HG02943 (cell line): ENCODE measurements at regions not wholly inside any gene's neighbourhood (a gene's known extent, or its start where the extent isn't known, plus 50 kb on each side); places are given as distances from the start of the nearest gene placed in this dataset.

Experiments
- ATAC-seq: cut with Tn5 transposase; IDR thresholded peaks from one replicate; pipeline ENCODE4 v1.9.1; 2021; ENCODE audit warnings: mild to moderate bottlenecking, low read depth, moderate library complexity; ENCODE audit not compliant: unreplicated experiment

GRCh38 chr5:168005936-168006335, 285.5 kb upstream of the WWC1 start:
- ATAC-seq: no peak

GRCh38 chr5:168006456-168007130, 284.9 kb upstream of the WWC1 start:
- ATAC-seq: no peak

GRCh38 chr5:168007286-168007685, 284.2 kb upstream of the WWC1 start:
- no peak for ATAC-seq

DNA sequence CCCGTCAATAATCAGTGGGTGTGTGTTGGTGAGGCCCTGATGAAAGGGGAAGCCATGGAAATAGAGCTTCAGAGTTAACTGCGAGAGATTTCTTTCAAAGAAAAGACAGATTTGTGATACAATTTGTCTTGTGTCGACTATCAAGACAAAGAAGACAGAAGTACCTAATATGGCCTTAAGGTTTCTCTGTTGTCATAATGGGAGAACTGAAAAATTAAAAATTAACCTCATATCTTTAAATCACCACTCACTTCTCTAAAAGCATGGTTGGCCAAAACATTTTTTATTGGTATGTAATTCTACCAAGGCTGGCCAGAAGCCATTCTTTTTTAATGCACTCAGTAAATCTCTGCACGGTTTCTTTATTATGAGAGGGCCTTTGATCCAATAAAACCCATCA, 282.9 kb upstream of the WWC1 start:
- no peak for ATAC-seq

DNA sequence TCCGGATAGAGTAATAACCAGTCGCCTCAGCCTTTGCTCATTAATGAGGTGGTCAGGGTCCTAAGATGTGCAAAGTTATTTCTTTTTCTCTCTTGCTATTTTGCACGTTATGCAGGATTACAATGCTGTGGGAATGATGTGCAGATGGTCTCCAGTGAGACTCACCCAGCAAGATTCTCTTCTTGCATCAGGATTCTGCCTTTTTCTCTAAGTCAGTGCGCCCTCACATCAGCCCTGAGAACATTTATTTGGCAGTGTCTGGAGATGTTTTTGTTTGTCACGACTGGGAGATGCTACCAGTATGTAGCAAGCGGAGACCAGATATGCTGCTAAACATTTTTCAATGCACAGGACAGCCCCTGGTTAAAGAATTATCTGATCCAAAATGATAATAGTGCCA, 280.3 kb upstream of the WWC1 start:
- ATAC-seq: no peak

DNA sequence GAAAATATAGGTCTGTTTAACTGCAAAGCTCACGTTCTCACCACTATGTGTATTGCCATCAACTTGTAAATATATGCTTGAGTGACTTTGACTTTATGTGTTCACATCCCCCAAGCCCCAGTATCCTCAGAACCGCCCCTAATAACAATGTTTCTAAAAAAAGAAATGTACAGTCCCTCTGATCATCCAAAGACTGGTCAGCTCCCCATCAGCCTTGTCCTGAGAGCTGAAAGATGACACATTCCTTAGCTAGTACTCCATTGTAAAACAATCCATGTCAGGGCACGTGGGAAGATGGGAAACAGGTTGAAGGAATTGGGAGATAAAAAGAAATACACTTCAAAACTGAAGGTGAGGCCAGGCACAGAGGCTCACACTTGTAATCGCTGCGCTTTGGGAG, 279.4 kb upstream of the WWC1 start:
- no peak for ATAC-seq

DNA sequence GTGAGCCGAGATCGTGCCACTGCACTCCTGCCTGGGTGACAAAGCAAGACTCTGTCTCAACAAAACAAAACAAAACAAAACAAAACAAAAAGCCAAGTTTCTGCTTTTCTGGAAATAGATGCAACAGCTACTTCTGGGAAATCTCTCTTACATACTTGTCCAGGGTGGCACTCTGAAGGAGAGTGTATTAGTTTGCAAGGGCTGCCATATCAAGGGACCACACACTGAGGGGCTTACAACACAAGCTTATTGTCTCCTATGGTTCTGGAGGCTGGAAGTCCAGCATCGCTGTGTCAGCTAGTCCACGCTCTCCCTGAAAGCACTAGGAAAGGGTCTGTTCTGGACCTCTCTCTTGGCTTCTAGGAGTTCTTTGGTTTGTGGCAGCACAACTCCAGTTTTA, 277.9 kb upstream of the WWC1 start:
- ATAC-seq: no peak

DNA sequence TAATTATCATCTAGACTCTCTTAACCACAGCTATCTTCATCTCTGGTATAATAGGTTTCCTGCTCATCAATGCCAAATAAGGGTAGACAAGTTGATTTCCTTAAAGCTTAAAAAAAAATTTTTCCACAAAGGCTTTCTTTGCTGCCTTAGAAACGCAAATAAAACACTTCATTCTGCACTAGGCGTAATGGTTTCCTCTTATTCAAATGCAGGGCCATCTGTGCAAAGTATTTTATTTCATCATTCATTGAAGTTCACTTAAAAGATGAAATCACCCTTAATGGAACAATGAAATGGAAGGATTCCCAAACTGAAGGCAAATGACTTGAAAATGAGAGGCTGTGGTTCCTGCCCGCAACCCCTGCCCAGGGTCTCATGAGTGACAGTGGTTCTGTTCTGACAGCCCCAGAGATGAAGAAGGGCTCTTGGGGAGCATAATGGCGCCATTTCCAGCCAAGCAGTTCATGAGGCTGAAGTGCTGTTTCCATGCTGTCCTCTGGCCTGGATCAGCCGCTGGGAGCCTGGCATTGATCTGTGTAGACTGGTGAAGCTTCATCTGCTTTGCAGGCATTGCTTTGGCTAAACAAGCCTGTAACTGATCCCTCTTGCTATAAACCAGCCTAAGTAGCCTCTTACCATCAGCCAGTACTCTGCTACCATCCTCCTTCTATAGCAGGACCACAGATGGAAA, 276.9 kb upstream of the WWC1 start:
- ATAC-seq: no peak

GRCh38 chr5:168015506-168015905, 275.9 kb upstream of the WWC1 start:
- ATAC-seq: no peak

DNA sequence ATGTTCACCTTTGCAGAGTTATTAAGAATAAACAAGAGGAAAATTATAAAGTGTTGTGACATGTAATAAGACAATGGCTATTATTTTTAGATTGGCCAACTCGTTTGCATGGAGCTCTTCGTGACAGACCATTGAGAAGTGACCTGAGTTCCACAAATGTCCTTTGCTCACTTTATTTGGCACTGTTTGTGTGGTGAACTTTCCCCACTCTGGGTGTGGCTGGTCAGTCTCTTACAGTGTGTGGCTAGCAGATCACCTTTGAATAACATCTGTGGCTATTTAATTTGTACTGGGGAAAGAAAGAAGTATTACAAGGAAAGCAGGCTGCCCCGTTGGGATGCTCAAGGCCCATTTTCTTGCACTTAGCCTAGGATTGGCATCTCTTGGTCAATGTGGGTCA, 274.1 kb upstream of the WWC1 start:
- no peak for ATAC-seq

- ATAC-seq: no peak
These were observed 272.3 kb upstream of the WWC1 start for GRCh38 chr5:168019143-168019542.

DNA sequence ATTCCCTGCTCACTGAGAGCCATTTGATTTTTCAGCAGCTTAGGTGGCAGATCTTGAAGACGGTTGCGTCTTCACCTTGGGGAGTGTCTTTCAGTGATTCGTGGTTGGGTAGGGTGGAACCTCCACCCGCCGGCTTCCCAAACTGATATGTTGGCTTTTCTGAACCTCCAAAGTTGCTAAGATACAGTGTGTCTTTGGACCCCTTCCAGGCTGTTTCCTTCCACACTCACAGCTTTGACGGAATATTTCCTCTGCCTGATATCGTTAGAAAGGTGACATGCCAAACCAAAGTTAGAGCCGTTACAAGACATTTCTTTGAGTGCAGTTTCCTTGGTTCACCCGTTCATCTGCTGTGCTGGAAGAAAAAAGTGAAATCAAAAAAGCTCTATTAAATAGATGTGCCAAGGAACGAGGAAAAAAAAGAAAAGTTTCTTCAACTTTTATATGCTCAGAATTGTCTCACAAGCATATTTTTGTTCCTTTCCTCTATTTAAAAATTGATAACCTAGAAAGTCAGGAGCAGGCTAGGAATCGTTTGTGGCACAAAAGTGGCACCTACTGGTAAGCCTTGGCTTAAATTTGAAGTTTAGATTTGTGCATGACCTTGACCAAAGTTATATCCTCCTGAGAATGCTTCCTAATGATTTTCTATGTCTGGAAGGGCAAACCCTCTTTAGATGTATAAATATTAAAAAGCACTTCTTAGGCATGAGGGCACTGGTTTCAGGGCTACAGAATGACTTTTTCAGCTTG, 270.7 kb upstream of the WWC1 start:
- ATAC-seq: no peak

- no peak for ATAC-seq
These were observed 268.8 kb upstream of the WWC1 start for GRCh38 chr5:168022446-168023169.

GRCh38 chr5:168023191-168023590, 268.3 kb upstream of the WWC1 start:
- ATAC-seq: no peak

- ATAC-seq: no peak
These were observed 267.1 kb upstream of the WWC1 start for GRCh38 chr5:168024306-168024705.

DNA sequence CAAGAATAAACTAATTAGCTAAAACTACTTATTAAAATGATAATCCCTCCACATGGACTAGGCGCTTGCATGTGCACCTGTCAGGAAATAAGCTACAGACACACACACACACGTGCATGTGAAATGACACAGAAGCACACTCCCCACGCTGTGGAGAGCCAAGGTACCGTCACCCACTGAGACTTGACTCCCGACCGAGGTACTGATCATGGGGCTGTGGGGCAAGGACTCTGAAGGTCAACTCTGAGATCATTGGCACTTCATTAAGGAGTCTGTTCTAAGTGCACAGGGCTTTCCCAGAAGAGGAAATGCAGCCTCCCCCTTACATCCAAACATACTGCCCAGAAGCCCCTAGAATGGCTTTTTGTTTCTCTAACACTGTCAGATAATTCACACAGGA, 264.4 kb upstream of the WWC1 start:
- no peak for ATAC-seq

- ATAC-seq: no peak
These were observed 260.5 kb upstream of the WWC1 start for GRCh38 chr5:168030912-168031311.

DNA sequence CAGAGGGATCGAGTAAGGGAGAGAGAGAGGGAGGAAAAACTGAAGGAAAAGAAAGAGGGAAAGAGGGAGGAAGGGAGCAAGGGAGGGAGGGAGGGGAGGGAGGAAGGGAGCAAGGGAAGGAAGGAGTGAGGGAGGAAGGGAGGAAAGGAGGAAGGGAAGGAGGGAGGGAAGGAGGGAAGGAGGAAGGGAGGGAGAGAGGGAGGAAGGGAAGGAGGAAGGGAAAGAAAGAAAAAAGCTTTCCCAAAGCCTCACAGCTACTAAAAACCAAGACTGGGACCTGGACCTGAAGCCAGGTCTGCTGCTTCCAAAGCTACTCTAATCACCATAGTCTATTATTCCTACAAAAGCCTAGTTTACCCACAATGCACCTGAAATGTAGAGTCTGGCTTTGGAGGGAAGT, 259.8 kb upstream of the WWC1 start:
- ATAC-seq: no peak

DNA sequence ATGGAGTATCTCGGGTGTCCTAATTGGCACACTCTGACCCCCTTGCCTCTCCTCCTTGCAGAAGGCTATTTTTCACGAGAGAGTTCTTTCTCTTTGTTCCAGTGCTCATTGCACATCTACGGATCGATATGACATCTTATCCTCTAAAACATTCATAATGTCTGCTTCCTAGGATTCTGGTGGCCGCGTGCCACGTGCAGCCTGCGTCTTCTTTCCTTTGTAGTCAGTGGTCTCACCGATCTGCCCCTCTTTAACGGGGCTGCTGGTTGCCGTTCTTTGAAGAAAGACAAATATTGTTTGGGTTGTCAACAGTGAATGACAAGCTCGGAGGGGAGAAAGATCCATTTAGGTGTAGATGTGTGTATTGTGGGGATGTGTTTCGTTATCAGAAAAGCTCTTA, 252.4 kb upstream of the WWC1 start:
- no peak for ATAC-seq

- ATAC-seq: no peak
These were observed 251.7 kb upstream of the WWC1 start for GRCh38 chr5:168039566-168040248.

GRCh38 chr5:168041583-168041982, 249.9 kb upstream of the WWC1 start:
- no peak for ATAC-seq
